Gastroesophageal sphincter (tissue), 4 donors: ENCODE measurements at regions not wholly inside any gene's neighbourhood (a gene's known extent, or its start where the extent isn't known, plus 50 kb on each side); places are given as distances from the start of the nearest gene placed in this dataset.

ENCODE experiments used
- ATAC-seq: fragments of 150-250 bp; one replicate; pipeline ENCODE4 v1.9.1; 2016; ENCODE audit warnings: mild to moderate bottlenecking, moderate library complexity
- H3K27ac ChIP-seq, 4 donors: fragments of 200-600 bp; sonication (generic) in 3 of 4; 1 replicate in 3 of 4; 2 replicates in 1 of 4; pipeline ENCODE4 v1.5.1; 2016 to 2019
- H3K27me3 ChIP-seq: fragments of 200-600 bp; sonication (generic); one replicate; pipeline ENCODE4 v1.5.1; 2019
- H3K36me3 ChIP-seq, 2 donors: fragments of 200-600 bp; sonication (generic); one replicate each; pipeline ENCODE4 v1.5.1; 2019; ENCODE audit warnings: control low read depth in 1 of 2
- H3K4me1 ChIP-seq, 3 donors: fragments of 200-600 bp; sonication (generic); 1 replicate in 2 of 3; 2 replicates in 1 of 3; pipeline ENCODE4 v1.5.1; 2016 to 2019; ENCODE audit warnings: control low read depth in 2 of 3
- H3K4me3 ChIP-seq, 2 donors: fragments of 200-600 bp; sonication (generic); one replicate each; pipeline ENCODE4 v1.5.1; 2019; ENCODE audit warnings: mild to moderate bottlenecking in 1 of 2, moderate library complexity in 1 of 2
- H3K9me3 ChIP-seq, 3 donors: fragments of 200-600 bp; sonication (generic); one replicate each; pipeline ENCODE4 v1.5.1; 2017 to 2019; ENCODE audit warnings: control low read depth in 2 of 3
- CTCF ChIP-seq, 4 experiments: fragments of 200-600 bp in 2 of 4; fragments of 450-650 bp in 2 of 4; sonication (generic) in 1 of 4; IDR thresholded peaks; one replicate each; pipeline ENCODE4 v1.5.1; 2017 to 2019; ENCODE audit warnings: antibody characterized with exemption in 4 of 4, mild to moderate bottlenecking in 2 of 4, moderate library complexity in 2 of 4
- EP300 ChIP-seq: sonication (generic); formaldehyde crosslinking; IDR thresholded peaks from one replicate; pipeline ENCODE4 v1.6.1; 2017; ENCODE audit warnings: antibody characterized with exemption, mild to moderate bottlenecking
- POLR2A ChIP-seq, 2 donors: fragments of 450-650 bp; IDR thresholded peaks; one replicate each; pipeline ENCODE4 v1.6.1; 2017; ENCODE audit warnings: antibody characterized with exemption in 2 of 2, mild to moderate bottlenecking in 2 of 2, moderate library complexity in 1 of 2
- POLR2AphosphoS5 ChIP-seq: sonication (generic); formaldehyde crosslinking; IDR thresholded peaks from one replicate; pipeline ENCODE4 v1.6.1; 2017; ENCODE audit warnings: antibody characterized with exemption
- WGBS, 2 donors: methylation state at CpG; one replicate each; pipeline ENCODE4 v1.1.5; 2018; ENCODE audit warnings: low coverage in 1 of 2; 5-methylcytosine and 5-hydroxymethylcytosine counted together

DNA sequence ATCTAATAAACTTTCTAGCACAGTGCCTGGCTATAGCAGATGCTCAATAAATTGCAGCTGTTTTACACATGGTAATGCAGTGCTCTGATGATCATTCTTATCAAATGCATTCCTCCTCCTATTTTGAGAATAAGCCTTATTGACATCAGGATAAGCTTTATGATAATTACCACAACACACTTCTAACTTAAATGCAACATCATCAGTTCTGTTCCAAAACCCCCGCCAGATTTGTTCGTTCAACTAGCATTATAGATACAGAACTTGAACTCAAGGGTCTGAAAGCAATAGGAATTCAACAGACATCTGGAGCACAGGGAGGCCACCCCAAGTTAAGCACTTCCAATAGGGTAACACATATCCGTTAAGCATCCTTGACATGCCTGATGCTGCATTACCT is 684.4 kb upstream of the LMCD1 start:
- H3K4me1 ChIP-seq = no peaks in the 10 kb centered on the region
- no peak for TF ChIP-seq POLR2AphosphoS5
- no peak for TF ChIP-seq EP300
- no peak for TF ChIP-seq CTCF (IDR thresholded peaks at IDR 0.05)
- no peak for TF ChIP-seq POLR2A (IDR thresholded peaks at IDR 0.05)
- no peak overlapping the region for H3K27ac ChIP-seq
- H3K27me3 ChIP-seq = no peaks in the 10 kb centered on the region
- H3K36me3 ChIP-seq = no peaks in the 10 kb centered on the region
- peaks cover 0 to 2% (median 0%) of the 10 kb centered on the region in 3 donors for H3K9me3 ChIP-seq
- ATAC-seq = no peak
- WGBS, 2 donors = 63 to 100% methylated on average over 1 to 2 of the region's 3 CpGs
- H3K4me3 ChIP-seq = no peak overlapping the region

GRCh38 chr3:7820969-7821368 is 680.7 kb upstream of the LMCD1 start:
- Histone ChIP-seq H3K4me1 (no peaks in the 10 kb centered on the region), H3K27ac (no peak overlapping the region), H3K27me3 (no peaks in the 10 kb centered on the region), H3K36me3 (no peaks in the 10 kb centered on the region), H3K9me3 (peaks cover 0 to 38% (median 0%) of the 10 kb centered on the region in 3 donors), H3K4me3 (no peak overlapping the region)
- WGBS, 2 donors = 91 to 93% methylated on average over 2 of the region's 2 CpGs
- TF ChIP-seq EP300 (no peak), POLR2AphosphoS5 (no peak), CTCF (IDR thresholded peaks at IDR 0.05) (no peak), POLR2A (IDR thresholded peaks at IDR 0.05) (no peak)
- ATAC-seq = no peak

- Histone ChIP-seq H3K27me3 (no peaks in the 10 kb centered on the region), H3K4me3 (no peak overlapping the region), H3K9me3 (peaks cover 0 to 38% (median 0%) of the 10 kb centered on the region in 3 donors), H3K4me1 (no peaks in the 10 kb centered on the region), H3K27ac (no peak overlapping the region), H3K36me3 (no peaks in the 10 kb centered on the region)
- TF ChIP-seq CTCF (IDR thresholded peaks at IDR 0.05) (no peak), POLR2A (IDR thresholded peaks at IDR 0.05) (no peak), EP300 (no peak), POLR2AphosphoS5 (no peak)
- WGBS, 2 donors = 86 to 100% methylated on average over 1 of the region's 1 CpG
- no peak for ATAC-seq
Measured at GRCh38 chr3:7821858-7822257, 679.8 kb upstream of the LMCD1 start.

GRCh38 chr3:7841451-7841850 is 660.2 kb upstream of the LMCD1 start:
- no peak for ATAC-seq

More at GRCh38 chr3:7841451-7841850, 660.2 kb upstream of the LMCD1 start:
- H3K27ac ChIP-seq = no peak overlapping the region
- H3K9me3 ChIP-seq = no peaks in the 10 kb centered on the region
- H3K27me3 ChIP-seq = no peaks in the 10 kb centered on the region
- TF ChIP-seq CTCF (IDR thresholded peaks at IDR 0.05) (no peak), POLR2AphosphoS5 (no peak), EP300 (no peak), POLR2A (IDR thresholded peaks at IDR 0.05) (no peak)
- peaks cover 0 to 12% (median 0%) of the 10 kb centered on the region in 3 donors for H3K4me1 ChIP-seq
- H3K36me3 ChIP-seq = no peaks in the 10 kb centered on the region
- WGBS, 2 donors = 0 to 8% methylated on average over 1 of the region's 1 CpG
- no peak overlapping the region for H3K4me3 ChIP-seq
